ENCODE measurements at regions not wholly inside any gene's neighbourhood (a gene's known extent, or its start where the extent isn't known, plus 50 kb on each side); places are given as distances from the start of the nearest gene placed in this dataset.

DNA sequence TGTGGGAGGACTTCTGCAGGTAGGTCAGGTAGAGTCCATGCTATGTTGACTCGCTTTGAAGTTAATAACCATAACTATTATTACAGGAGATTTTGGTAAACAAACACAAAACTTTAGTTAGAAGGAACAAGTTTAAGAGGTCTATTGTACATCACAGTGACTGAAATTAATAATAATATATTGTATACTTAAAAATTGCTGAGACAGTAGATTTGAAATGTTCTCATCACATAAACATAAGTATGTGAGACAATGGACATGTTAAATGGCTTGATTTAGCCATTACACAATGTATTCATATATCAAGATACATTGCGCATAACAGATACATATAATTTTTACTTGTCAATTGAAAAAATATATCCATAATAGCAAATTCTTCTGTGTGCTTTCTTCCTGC lies 91.4 kb upstream of the CD53 start:
- POLR2A ChIA-PET = interaction anchor here (1.5 to 1.6 kb wide), 2 partner anchors 161 to 162 kb away, joined by 3 to 11 read pairs; no protein-coding TSS in a partner anchor
- H3K4me1 Mint-ChIP-seq (ENCODE audit: low read depth) = peaks cover 49% of the 10 kb centered on the region
- CTCF ChIA-PET = interaction anchor here (0.6 to 10.1 kb wide), 60 partner anchors 8 to 553 kb away, joined by 3 to 248 read pairs (median 5); partner anchors contain the start of genes CD53, KCNA3 and LRIF1

GRCh38 chr1:110780600-110781484 lies 92.1 kb upstream of the CD53 start:
- no peak overlapping the region for H3K27ac Mint-ChIP-seq
- H3K36me3 Mint-ChIP-seq (ENCODE audit: low read depth) = peaks cover 11% of the 10 kb centered on the region
- no peaks in the 10 kb centered on the region for H3K9me3 Mint-ChIP-seq (ENCODE audit: insufficient read depth)
- no peak overlapping the region for H3K4me3 Mint-ChIP-seq
- peaks cover 42% of the 10 kb centered on the region for H3K4me1 Mint-ChIP-seq (ENCODE audit: low read depth)
- ChIA-PET CTCF (interaction anchor here (0.6 to 10.1 kb wide), 59 partner anchors 8 to 553 kb away, joined by 3 to 248 read pairs (median 4); partner anchors contain the start of genes CD53, KCNA3 and LRIF1), POLR2A (interaction anchor here (1.5 to 1.6 kb wide), 2 partner anchors 160 to 161 kb away, joined by 3 to 11 read pairs; no protein-coding TSS in a partner anchor)
- ATAC-seq (peak; percentile 71), DNase-seq (peak; percentile 86)
- H3K27me3 Mint-ChIP-seq (ENCODE audit: low read depth) = peaks cover 7% of the 10 kb centered on the region

More for the DNA sequence above, 91.4 kb upstream of the CD53 start:
- no peak overlapping the region for H3K4me3 Mint-ChIP-seq
- ATAC-seq (no peak), DNase-seq (no peak)
- peaks cover 5% of the 10 kb centered on the region for H3K27me3 Mint-ChIP-seq (ENCODE audit: low read depth)
- peaks cover 12% of the 10 kb centered on the region for H3K36me3 Mint-ChIP-seq (ENCODE audit: low read depth)
- no peaks in the 10 kb centered on the region for H3K9me3 Mint-ChIP-seq (ENCODE audit: insufficient read depth)
- no peak overlapping the region for H3K27ac Mint-ChIP-seq

- H3K4me3 Mint-ChIP-seq = no peak overlapping the region
- ATAC-seq = no peak
- H3K4me1 Mint-ChIP-seq (ENCODE audit: low read depth) = peaks cover 30% of the 10 kb centered on the region
- ChIA-PET CTCF (interaction anchor here (0.6 to 10.1 kb wide), 16 partner anchors 10 to 254 kb away, joined by 3 to 248 read pairs (median 6); partner anchors contain the start of gene KCNA3), POLR2A (interaction anchor here (1.6 kb wide), 1 partner anchor 160 kb away, joined by 11 read pairs; no protein-coding TSS in a partner anchor)
- DNase-seq = no peak
- no peaks in the 10 kb centered on the region for H3K9me3 Mint-ChIP-seq (ENCODE audit: insufficient read depth)
- H3K36me3 Mint-ChIP-seq (ENCODE audit: low read depth) = peaks cover under 1% of the 10 kb centered on the region
- no peak overlapping the region for H3K27ac Mint-ChIP-seq
- H3K27me3 Mint-ChIP-seq (ENCODE audit: low read depth) = peaks cover 7% of the 10 kb centered on the region
Observed at GRCh38 chr1:110779636-110780035, 93.3 kb upstream of the CD53 start.

DNA sequence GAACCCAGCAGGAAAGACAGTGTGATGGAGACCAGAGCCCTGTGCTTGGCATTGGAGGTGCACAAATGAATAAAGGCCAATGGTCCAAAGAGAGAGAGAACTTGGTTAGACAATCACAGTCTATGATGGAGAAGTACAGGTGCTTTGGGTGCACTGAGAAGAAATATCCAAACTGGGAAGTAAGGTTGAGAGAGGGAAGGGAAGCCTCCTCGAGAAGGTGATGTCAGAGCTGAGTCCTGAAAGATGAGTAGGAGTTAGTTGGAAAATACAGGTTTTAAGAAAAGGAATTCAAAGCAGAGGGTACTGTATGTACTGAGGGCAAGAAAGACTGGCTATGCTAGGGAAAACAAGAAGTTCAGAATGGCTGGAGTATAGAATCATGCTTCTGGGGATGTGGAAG lies 94.1 kb upstream of the CD53 start:
- DNase-seq (no peak), ATAC-seq (no peak)
- POLR2A ChIA-PET = no interaction called here
- no peaks in the 10 kb centered on the region for H3K36me3 Mint-ChIP-seq (ENCODE audit: low read depth)
- no peaks in the 10 kb centered on the region for H3K9me3 Mint-ChIP-seq (ENCODE audit: insufficient read depth)
- peaks cover 7% of the 10 kb centered on the region for H3K27me3 Mint-ChIP-seq (ENCODE audit: low read depth)
- peaks cover 25% of the 10 kb centered on the region for H3K4me1 Mint-ChIP-seq (ENCODE audit: low read depth)
- H3K4me3 Mint-ChIP-seq = no peak overlapping the region
- H3K27ac Mint-ChIP-seq = no peak overlapping the region
- CTCF ChIA-PET = interaction anchor here (0.9 to 10.1 kb wide), 7 partner anchors 13 to 283 kb away, joined by 3 to 248 read pairs (median 44); no protein-coding TSS in a partner anchor

- CTCF ChIA-PET = interaction anchor here (1.0 to 4.1 kb wide), 2 partner anchors 12 to 221 kb away, joined by 3 to 28 read pairs; no protein-coding TSS in a partner anchor
- DNase-seq (no peak), ATAC-seq (no peak)
- POLR2A ChIA-PET = no interaction called here
- peaks cover 9% of the 10 kb centered on the region for H3K4me1 Mint-ChIP-seq (ENCODE audit: low read depth)
- H3K9me3 Mint-ChIP-seq (ENCODE audit: insufficient read depth) = no peaks in the 10 kb centered on the region
- no peak overlapping the region for H3K27ac Mint-ChIP-seq
- H3K36me3 Mint-ChIP-seq (ENCODE audit: low read depth) = no peaks in the 10 kb centered on the region
- peaks cover 14% of the 10 kb centered on the region for H3K27me3 Mint-ChIP-seq (ENCODE audit: low read depth)
- no peak overlapping the region for H3K4me3 Mint-ChIP-seq
Observed at GRCh38 chr1:110777228-110777627, 95.7 kb upstream of the CD53 start.

DNA sequence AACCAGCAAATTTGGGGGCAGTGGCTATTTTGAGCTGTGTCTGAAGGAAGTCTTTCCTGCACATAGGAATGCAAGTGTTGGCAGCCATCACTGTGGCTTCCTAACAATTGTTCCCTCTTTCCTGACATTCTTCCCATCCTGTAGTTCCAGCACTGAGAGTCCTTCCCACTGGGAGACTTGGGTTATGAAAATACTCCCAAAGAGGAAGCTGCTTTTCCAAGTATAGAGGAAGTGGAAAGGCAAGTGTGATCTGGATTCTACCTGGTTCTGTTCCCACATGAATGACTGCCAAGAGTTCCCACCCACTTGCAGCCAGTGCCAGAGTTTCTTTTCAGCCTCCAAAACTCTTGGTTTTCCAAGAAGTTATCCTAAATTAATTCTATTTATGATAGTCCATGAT lies 98.5 kb upstream of the CD53 start:
- H3K4me3 Mint-ChIP-seq = no peak overlapping the region
- ChIA-PET POLR2A (no interaction called here), CTCF (interaction anchor here (0.8 to 4.1 kb wide), 5 partner anchors 9 to 250 kb away, joined by 4 to 28 read pairs (median 6); no protein-coding TSS in a partner anchor)
- H3K36me3 Mint-ChIP-seq (ENCODE audit: low read depth) = no peaks in the 10 kb centered on the region
- no peak overlapping the region for H3K27ac Mint-ChIP-seq
- peaks cover 24% of the 10 kb centered on the region for H3K27me3 Mint-ChIP-seq (ENCODE audit: low read depth)
- H3K4me1 Mint-ChIP-seq (ENCODE audit: low read depth) = peaks cover 2% of the 10 kb centered on the region
- DNase-seq = no peak
- ATAC-seq = no peak
- H3K9me3 Mint-ChIP-seq (ENCODE audit: insufficient read depth) = no peaks in the 10 kb centered on the region

GRCh38 chr1:110773813-110774212 lies 99.1 kb upstream of the KCNA3 start:
- Mint-ChIP-seq H3K27ac (no peak overlapping the region), H3K4me3 (no peak overlapping the region), H3K4me1 (ENCODE audit: low read depth) (peaks cover 2% of the 10 kb centered on the region), H3K9me3 (ENCODE audit: insufficient read depth) (no peaks in the 10 kb centered on the region), H3K36me3 (ENCODE audit: low read depth) (no peaks in the 10 kb centered on the region), H3K27me3 (ENCODE audit: low read depth) (peaks cover 24% of the 10 kb centered on the region)
- DNase-seq (no peak), ATAC-seq (no peak)
- ChIA-PET POLR2A (no interaction called here), CTCF (interaction anchor here (1.2 to 4.1 kb wide), 4 partner anchors 9 to 154 kb away, joined by 5 to 28 read pairs (median 17); no protein-coding TSS in a partner anchor)

GRCh38 chr1:110771245-110772022 lies 96.7 kb upstream of the KCNA3 start:
- Mint-ChIP-seq H3K27ac (no peak overlapping the region), H3K36me3 (ENCODE audit: low read depth) (no peaks in the 10 kb centered on the region), H3K4me1 (ENCODE audit: low read depth) (no peaks in the 10 kb centered on the region), H3K4me3 (no peak overlapping the region), H3K9me3 (ENCODE audit: insufficient read depth) (no peaks in the 10 kb centered on the region), H3K27me3 (ENCODE audit: low read depth) (peaks cover 35% of the 10 kb centered on the region)
- ChIA-PET CTCF (interaction anchor here (1.8 to 3.3 kb wide), 2 partner anchors 12 to 152 kb away, joined by 9 to 28 read pairs; no protein-coding TSS in a partner anchor), POLR2A (no interaction called here)
- ATAC-seq (no peak), DNase-seq (no peak)

GRCh38 chr1:110770832-110771231 lies 96.1 kb upstream of the KCNA3 start:
- H3K27ac Mint-ChIP-seq = no peak overlapping the region

DNA sequence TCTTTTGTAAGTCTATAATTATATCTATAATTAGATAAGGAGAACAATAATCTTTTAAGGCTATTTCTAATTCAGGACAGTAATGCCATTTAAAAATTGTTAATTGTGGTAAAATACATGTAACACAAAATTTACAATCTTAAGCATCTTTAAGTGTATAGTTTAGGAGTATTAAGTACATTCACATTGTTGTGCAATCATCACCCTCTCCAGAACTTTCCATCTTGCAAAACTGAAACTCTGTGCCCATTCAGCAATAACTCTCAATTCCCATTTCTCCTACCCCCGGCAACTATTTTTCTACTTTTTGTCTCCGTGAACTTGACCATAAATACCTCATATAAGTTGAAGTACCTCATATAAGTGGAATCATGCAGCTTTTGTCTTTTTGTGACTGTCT lies 93.9 kb upstream of the KCNA3 start:
- Mint-ChIP-seq H3K27ac (no peak overlapping the region), H3K4me1 (ENCODE audit: low read depth) (peaks cover 9% of the 10 kb centered on the region), H3K36me3 (ENCODE audit: low read depth) (no peaks in the 10 kb centered on the region), H3K27me3 (ENCODE audit: low read depth) (peaks cover 37% of the 10 kb centered on the region), H3K4me3 (no peak overlapping the region), H3K9me3 (ENCODE audit: insufficient read depth) (no peaks in the 10 kb centered on the region)
- DNase-seq (no peak), ATAC-seq (no peak)
- CTCF ChIA-PET = interaction anchor here (1.4 to 9.4 kb wide), 5 partner anchors 13 to 261 kb away, joined by 3 to 231 read pairs (median 77); no protein-coding TSS in a partner anchor
- POLR2A ChIA-PET = no interaction called here

More at GRCh38 chr1:110770832-110771231, 96.1 kb upstream of the KCNA3 start:
- DNase-seq (no peak), ATAC-seq (no peak)
- Mint-ChIP-seq H3K9me3 (ENCODE audit: insufficient read depth) (no peaks in the 10 kb centered on the region), H3K4me1 (ENCODE audit: low read depth) (peaks cover 4% of the 10 kb centered on the region), H3K4me3 (no peak overlapping the region), H3K27me3 (ENCODE audit: low read depth) (peaks cover 34% of the 10 kb centered on the region), H3K36me3 (ENCODE audit: low read depth) (no peaks in the 10 kb centered on the region)
- ChIA-PET POLR2A (no interaction called here), CTCF (interaction anchor here (1.3 to 1.5 kb wide), 3 partner anchors 12 to 151 kb away, joined by 4 to 11 read pairs (median 5); no protein-coding TSS in a partner anchor)

DNA sequence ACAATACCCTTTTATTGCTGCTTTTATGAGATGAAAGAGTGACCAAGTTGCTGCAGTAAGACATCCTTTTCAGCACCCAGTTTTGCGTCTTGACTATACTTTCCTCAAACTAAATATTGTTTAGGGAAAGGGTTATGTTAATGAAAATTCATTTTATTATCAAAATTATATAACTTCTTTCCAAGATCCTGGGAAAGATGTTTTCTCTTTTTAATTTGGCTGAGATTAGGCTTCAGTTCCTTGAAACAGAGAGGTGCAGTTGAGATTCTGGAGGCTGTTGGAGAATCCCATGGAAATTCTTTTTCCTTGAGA lies 91.6 kb upstream of the KCNA3 start:
- no peak overlapping the region for H3K27ac Mint-ChIP-seq
- H3K4me1 Mint-ChIP-seq (ENCODE audit: low read depth) = peaks cover 9% of the 10 kb centered on the region
- H3K9me3 Mint-ChIP-seq (ENCODE audit: insufficient read depth) = no peaks in the 10 kb centered on the region
- no peak for ATAC-seq
- CTCF ChIA-PET = interaction anchor here (0.9 to 9.4 kb wide), 48 partner anchors 9 to 417 kb away, joined by 3 to 231 read pairs (median 8); partner anchors contain the start of genes KCNA2 and KCNA3
- no peaks in the 10 kb centered on the region for H3K36me3 Mint-ChIP-seq (ENCODE audit: low read depth)
- POLR2A ChIA-PET = interaction anchor here (1.6 to 3.1 kb wide), 3 partner anchors 93 to 147 kb away, joined by 4 to 18 read pairs (median 13); partner anchors contain the start of gene KCNA3
- H3K4me3 Mint-ChIP-seq = no peak overlapping the region
- peaks cover 36% of the 10 kb centered on the region for H3K27me3 Mint-ChIP-seq (ENCODE audit: low read depth)
- DNase-seq = no peak

Measured in activated CD8-positive, alpha-beta T cell treated with anti-CD3 and anti-CD28 coated beads, Interleukin-2, amount 10 ng/mL, durations not matched to agents 7 days and 5 days (primary cell).